ENCODE measurements at regions not wholly inside any gene's neighbourhood (a gene's known extent, or its start where the extent isn't known, plus 50 kb on each side); places are given as distances from the start of the nearest gene placed in this dataset.

GRCh38 chr12:66910366-66910974 lies 231.6 kb upstream of the GRIP1 start:
- DNase-seq (ENCODE audit: low read depth in 2 of 2), result no peak

- DNase-seq (ENCODE audit: low read depth in 2 of 2), result no peak
Observed at GRCh38 chr12:66915306-66915904, 236.5 kb upstream of the GRIP1 start.

DNA sequence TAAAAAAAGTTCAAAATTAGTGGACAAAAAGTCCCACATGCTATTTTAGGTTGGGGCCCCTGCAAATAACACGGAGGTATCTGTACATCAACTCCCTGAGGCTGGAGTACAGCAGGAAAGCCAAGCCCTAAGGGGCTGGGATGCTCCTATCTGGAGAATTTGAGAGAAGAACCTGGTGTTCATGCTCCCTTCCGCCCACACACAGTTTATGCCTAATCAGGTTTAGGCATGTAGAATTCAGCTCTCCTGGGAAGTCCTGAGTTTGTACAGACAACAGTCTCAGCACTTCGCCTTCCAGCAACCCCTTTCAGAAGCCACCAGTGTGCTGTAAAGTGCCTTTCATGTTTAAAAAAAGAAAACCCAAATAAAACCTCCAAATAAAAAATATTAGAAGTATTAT lies 237.3 kb upstream of the GRIP1 start:
- DNase-seq (ENCODE audit: low read depth in 2 of 2), result no peak

DNA sequence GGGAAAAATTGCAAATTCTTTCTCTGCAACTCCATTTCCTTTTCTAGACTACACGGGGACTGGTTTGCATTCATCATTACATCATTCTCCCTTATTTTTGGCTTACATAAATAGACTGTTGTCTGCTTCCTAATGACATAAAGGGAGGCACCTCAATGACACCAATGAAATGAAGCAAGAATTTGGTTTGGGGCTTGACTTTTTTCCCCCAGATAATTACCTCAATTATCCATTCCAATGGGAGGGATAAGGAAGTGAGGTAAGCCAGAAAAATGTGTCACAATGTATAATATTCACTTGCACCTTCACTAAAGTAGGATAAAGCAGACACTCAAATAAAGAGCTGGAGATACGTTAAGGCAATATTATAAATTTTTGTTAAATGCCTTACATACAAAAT lies 240.6 kb upstream of the GRIP1 start:
- DNase-seq (ENCODE audit: low read depth in 2 of 2), result no peak

DNA sequence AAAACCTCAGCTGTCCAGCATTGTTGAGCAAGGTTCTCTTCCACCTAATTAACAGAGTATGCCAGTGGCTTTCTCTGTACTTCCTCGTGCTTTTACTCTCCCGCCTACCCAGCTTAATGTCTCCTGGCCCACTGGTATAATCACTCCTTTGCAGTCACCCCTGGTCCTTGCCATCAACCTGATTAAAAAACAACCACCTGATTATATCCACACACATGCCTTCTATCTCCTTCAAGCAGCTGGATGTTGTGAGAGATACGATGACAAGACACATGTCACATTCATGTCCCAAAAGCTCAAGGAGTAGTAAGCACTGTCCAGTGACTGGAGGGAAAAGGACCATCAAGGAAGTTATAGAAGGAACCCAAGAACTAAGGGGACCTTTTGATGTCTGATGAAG lies 241.3 kb upstream of the GRIP1 start:
- DNase-seq (ENCODE audit: low read depth in 2 of 2), result no peak

DNA sequence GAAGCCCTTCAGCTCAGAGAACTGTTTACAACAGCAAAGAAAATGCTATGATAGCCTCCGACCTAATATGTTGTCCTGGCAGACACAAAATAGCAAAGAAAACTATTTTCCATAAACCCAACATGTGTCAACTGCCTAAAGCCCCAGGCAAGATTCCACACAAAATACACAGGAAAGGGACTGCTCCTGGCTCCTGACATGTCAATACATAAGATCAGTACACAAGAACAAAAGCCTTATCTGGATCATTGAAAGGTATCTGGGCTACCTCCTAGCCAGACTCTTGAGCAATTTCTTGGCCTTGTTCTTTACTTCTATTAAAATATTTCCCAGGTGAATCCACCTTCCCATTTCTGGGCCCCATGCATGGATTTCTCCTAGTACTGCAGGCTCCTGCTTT lies 242.3 kb upstream of the GRIP1 start:
- no peak for DNase-seq (ENCODE audit: low read depth in 2 of 2)

DNA sequence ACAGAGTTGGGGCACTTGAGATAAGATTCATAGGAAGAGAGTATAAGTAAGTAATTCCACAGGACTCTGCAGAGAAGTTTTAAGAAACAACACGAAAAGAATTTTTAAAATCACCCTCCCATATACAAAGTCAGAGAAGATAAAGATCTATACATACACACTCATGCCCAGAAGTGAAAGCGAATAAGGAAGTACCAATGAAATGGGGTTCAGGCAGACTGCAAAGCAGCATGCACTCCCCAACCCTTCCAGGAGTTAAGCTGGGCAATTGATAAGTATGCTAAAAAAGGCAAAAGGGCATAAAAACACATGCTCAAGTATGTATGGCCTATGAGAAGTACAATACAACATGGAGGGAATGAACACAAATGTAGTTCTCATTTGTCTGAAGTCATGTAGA lies 246.2 kb upstream of the GRIP1 start:
- no peak for DNase-seq (ENCODE audit: low read depth in 2 of 2)

GRCh38 chr12:66929121-66929520 lies 250.2 kb upstream of the GRIP1 start:
- DNase-seq (ENCODE audit: low read depth in 2 of 2), result no peak

DNA sequence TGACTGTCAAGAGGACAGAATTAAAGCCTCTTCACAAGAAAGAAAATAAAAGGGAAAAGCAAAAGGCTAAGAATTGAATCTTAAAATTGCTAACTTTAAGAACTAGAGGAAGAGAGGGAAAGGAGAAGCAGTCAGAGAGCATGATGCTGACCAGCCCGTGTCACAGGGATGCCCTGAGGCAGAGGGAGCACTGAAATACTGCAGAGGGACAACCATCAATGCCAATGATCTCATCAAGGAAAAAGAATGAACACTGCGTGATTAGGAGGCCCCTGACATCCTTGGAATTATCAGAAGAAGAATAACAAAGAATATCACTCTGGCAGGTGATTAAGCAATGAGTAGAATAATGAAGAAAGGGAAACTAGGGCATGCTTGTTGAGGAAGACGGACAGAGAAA lies 252.2 kb upstream of the GRIP1 start:
- DNase-seq (ENCODE audit: low read depth in 2 of 2), result no peak

DNA sequence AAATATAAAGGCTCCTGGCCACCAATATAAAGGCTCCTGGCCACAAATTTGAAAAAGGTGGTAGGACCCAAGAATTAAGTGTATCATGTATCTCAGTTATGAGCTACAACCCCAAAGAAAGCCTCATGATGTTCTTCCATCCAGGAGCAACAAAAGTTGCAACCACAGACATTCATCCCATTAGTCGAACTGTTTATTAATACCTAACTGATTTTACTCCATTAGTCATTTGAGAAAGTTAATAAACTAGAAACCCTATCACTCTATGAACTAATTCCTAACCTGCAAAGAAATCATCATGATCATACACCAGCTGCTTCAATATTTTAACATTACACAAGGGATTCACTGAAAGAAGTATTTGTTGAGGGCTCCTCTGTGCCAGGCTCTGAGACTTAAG lies 253.2 kb upstream of the GRIP1 start:
- DNase-seq (ENCODE audit: low read depth in 2 of 2), result no peak

GRCh38 chr12:66934302-66935062 lies 255.6 kb upstream of the GRIP1 start:
- DNase-seq (ENCODE audit: low read depth in 2 of 2), result no peak

GRCh38 chr12:66941150-66941549 lies 262.3 kb upstream of the GRIP1 start:
- no peak for DNase-seq (ENCODE audit: low read depth in 2 of 2)

DNA sequence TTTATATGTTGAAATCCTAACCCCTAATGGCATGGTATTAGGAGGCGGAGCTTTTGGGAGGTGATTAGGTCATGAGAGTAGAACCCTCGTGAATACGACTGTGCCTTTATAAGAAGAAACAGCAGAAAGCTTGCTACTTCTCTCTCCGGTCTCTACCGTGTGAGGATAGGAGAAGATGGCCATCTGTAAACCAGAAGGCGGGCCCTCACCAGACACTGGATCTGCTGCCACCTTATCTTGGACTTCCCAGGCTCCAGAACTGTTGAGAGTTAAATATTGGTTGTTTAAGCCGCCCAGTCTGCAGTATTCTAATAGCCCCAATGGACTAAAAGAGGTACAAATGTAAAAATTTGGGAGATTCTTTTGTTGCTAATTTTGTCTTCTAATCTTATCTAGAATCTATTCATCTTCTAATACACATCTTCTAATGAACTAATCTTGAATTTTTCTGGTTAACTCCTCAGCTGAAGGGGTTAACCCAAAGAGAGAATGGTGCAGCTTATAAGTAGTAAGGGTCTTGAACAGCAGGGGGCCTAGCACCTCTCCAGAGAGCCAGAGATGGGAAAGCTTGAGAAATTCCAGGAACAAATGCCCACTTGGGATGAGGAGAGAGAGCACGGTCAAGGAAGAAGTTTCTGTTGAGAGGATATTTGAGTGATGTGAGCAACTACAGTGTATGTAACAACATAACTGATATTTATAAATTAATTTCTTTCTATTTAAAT lies 264.0 kb upstream of the GRIP1 start:
- no peak for DNase-seq (ENCODE audit: low read depth in 2 of 2)

- DNase-seq (ENCODE audit: low read depth in 2 of 2), result no peak
Observed at GRCh38 chr12:66944365-66944764, 265.5 kb upstream of the GRIP1 start.

DNA sequence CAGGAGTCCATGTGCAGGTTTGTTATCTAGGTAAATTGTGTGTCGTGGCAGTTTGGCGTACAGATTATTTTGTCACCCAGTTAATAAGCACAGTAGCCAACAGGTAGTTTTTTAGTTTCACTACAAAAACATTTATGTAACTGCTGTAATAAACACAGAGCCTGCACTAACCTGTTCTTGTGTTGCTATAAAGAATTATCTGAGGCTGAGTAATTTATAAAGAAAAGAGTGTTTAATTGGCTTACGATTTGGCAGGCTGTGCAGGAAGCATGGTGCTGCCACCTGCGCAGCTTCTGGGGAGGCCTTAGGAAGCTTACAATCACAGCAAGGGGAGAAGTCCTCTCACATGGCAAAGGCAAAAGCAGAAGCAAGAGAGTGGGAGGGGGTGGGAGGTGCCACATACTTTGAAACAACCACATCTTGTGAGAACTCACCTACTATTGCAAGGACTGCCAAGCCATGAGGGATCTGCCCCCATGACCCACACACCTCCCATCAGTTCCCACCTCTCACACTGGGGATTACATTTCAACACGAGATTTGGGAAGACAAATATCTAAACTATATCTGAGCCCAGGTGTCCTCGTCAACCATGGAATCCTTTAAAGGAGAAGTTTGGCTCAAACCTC lies 266.4 kb upstream of the GRIP1 start:
- no peak for DNase-seq (ENCODE audit: low read depth in 2 of 2)

DNA sequence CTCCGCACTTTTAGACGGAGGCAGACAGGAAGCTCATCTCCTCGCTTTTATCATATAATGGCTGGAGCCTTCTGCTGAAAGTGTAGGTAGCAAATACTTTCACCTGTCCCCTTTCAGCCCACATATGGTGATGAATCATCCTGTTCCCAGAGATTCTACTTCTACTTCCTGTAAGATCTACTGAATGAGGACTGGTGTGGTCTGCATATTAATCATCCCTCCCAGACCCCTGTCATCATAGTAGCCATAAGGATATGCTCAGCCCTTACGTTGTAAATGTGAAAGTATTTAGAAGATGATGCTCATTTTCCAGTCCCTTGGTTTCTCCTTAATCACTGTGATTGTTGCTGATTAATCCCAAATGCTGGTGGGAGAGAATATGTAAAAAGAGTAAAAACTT lies 268.2 kb upstream of the GRIP1 start:
- DNase-seq (ENCODE audit: low read depth in 2 of 2), result no peak

DNA sequence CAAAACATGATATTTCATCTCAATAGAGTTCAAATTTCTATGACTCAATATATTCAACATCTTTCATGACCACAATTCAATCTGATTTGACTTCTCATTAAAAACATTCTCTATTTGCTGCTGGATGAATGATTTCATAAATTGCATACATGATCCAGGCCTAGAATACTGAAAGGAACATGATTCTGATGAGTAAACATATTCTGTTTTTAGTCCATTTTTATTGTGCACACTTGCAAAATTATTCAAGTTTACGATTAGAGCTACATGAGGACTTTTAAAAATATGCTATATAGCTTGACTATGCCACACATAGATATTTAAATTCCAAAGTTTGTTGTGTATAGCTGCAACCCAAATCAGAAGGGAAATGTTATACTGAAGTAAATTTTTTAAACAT lies 273.8 kb upstream of the GRIP1 start:
- DNase-seq (ENCODE audit: low read depth in 2 of 2), result no peak

DNA sequence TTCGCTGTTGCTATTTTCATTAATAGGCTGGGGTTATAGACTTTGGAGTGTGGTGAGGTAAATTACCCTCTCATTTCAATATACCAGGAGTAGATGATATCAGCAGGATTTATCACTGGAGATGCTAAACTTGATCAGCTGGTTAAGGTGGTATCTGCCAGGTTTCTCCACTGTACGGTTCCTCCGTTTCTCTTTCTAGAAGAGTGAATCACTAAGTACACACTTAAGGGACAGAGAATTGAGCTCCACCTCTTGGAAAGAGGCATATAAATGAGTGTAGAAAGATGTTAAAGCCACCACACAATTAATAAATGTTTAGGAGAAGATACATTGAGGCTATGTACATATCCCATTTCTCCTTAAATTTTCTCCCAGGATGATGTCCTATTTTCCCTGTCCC lies 277.4 kb upstream of the GRIP1 start:
- DNase-seq (ENCODE audit: low read depth in 2 of 2), result no peak

- DNase-seq (ENCODE audit: low read depth in 2 of 2), result no peak
Observed at GRCh38 chr12:66959276-66959675, 280.4 kb upstream of the GRIP1 start.

DNA sequence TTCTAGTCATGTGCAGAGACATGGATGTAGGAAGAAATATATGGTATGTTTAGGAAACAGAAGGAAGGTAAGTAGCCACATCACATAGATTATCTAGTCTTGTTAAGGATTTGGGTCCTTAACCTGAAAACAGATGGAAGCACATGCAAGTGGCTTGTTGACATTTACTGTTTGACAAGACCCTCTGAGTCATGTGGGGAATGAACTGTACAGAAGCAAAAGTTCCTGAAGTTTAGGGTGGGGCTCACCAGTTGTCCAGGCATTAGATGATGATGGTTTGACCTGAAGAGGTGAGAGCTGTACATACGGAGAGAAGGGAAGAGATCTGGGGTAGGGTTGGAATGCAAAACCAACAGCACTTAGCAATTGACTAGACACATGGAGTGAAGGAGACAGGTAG lies 281.1 kb upstream of the GRIP1 start:
- DNase-seq (ENCODE audit: low read depth in 2 of 2), result no peak

DNA sequence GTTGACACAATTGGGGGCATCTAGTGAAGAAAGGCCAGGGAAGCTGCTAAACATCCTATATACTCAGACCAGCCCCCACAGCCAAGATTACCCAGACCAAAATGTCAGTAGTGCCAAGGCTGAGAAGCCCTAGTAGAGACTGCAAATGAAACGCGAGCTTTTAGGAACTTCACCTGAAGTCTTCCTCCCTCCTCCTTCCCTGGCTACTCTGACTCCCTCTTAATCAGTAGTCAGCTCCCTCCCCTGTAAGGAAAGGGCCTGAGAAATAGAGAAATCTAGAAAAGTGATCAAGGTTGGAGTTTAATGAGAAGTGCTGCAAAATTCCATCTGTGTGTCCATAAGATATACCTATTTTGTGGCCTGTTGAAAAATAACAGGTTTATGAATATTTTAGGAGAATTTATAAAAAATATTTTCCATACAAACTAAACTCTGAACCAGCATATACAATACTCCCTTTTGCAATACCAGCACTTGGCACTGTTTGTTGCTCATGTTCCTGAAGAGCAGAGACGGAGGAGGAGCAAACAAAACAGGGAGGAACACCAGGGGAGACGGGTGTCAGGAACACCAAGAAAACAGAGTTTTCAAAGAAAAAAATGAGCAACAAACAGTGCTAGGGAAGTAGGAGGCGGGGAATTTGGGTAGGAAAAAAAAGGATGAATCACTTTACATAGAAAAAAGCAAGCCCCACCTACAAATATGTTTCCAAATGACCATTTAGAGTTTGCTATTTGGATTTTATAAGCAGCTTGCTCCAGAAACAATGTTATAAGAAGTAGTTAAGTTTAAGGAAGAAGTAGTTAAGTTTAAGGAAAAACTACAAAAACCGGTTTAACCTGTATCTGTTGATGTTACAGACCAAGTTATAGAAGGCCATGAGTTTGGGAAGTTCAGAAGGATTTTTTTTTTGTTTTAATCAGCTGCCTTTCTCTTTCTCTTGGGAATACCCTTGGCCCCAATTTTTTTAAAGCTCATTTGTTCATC lies 282.1 kb upstream of the GRIP1 start:
- no peak for DNase-seq (ENCODE audit: low read depth in 2 of 2)

All from stimulated activated CD8-positive, alpha-beta memory T cell treated with anti-CD3 and anti-CD28 coated beads, Interleukin-7, amount 100 ng/mL, for 1 hour (primary cell).